Muscle of back (tissue), 3 donors: ENCODE measurements at regions not wholly inside any gene's neighbourhood (a gene's known extent, or its start where the extent isn't known, plus 50 kb on each side); places are given as distances from the start of the nearest gene placed in this dataset.

Experiments used
- DNase-seq, 3 donors: peaks; one replicate each; pipeline versions ENCODE4 v3.0.0 to v3.0.0-alpha.2; 2013

- no peak for DNase-seq
These were observed 92.9 kb upstream of the SOD1 start for GRCh38 chr21:31566611-31567010.

DNA sequence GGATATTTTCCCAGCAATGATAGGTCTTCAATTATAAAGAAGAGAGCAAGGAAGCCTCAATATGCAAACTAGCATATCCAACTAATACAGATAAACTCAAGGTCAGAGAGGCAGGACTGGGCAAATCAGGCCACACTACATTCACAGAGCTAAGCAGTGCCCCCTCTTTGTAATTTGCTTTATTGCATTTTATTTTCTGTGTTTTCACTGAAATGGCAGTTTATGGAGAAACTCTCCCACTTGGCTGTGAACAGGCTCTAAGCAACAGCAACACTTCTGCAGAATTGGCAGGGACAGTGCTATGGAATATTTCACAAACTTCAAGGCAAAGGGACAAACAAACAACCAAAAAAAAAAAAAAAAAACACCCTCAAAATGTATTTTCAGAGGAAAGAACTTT is 93.4 kb upstream of the SOD1 start:
- no peak for DNase-seq

GRCh38 chr21:31564439-31564838 is 95.1 kb upstream of the SOD1 start:
- no peak for DNase-seq

- DNase-seq: no peak
These were observed 99.0 kb upstream of the SOD1 start for GRCh38 chr21:31560479-31560878.

- peak; percentile 97 to 99 (median 97) for DNase-seq
These were observed 99.9 kb upstream of the SOD1 start for GRCh38 chr21:31559368-31560119.

DNA sequence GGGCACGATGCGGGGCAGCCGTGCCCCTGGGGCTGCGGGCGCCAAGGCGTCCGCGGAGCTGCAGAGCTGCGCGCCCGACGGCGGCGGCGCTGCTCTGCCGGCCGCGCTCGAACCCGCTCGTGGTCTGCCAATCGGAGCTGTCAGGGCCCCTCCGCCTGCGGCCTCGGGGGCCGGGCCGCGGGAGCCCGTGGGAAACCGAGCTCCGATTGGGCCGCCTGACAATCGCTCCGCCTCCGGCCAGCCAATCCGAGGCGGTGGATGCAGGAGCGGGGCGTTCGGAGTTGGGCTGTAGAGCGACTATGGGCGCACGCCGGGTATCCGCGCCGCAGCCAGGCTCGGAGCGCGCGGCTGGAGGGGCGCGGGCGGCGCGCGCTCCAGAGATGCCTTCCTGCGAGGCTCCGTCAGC is 100.5 kb upstream of the SOD1 start:
- peak; percentile 96 to 99 (median 97) for DNase-seq

DNA sequence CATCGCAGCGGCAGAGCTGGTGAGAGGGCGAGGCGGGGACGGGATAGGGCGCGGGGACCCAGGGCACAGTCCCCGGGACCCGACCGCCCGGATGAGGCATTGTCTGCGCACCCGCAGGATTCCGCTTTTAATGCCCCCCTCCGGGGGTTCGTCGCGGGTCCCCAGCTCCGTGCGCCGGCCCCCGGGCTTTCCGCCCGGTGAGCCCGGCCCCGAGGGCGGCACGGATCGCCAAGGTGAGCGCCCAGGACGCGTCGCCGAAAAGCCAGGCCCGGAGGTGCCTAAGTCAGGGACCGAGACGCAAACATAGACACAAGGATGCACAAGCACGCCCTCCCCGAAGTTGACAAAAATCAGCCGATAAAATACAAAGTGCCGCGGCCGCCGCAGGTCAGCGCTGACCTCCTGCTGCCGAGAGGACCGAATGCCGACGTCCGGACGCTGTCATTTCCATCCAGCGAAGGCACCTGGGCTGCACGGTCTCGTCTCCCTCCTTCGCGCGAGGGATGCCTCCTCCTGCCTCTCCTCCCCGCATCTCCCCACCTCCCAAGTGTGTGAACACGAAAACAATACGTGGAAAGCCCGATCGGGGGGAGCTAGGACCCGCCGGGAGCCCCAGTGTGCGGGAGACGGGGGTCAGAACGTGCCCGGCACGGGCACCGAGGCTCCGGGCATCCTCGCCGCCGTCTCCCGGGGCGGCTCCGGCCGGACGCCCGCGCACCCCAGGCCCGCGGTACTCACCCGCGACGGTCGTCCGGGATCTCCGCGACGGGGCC is 101.1 kb upstream of the SOD1 start:
- DNase-seq: peak in 1 of 3 donors; percentile 80

- peak in 1 of 3 donors; percentile 55 for DNase-seq
These were observed 101.9 kb upstream of the SOD1 start for GRCh38 chr21:31557421-31558188.

DNA sequence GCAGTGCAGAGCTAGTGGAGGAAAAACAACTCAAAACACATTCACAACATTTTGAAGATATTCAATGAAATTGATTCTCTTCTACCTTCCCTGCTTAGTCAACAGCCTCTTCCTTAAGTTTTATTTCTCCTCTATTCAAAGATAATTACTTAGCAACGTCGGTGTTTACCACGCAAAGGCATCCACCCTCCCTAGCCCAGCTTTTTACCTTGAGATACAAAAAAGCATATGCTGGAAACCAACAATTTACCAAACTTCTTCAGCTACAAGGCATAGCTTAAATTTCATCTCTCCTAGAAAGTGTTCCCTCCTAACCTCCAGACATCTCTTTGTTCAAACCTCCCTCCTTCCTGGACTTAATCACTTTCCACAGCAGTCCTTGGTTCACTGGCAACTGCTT is 102.8 kb upstream of the SOD1 start:
- no peak for DNase-seq

DNA sequence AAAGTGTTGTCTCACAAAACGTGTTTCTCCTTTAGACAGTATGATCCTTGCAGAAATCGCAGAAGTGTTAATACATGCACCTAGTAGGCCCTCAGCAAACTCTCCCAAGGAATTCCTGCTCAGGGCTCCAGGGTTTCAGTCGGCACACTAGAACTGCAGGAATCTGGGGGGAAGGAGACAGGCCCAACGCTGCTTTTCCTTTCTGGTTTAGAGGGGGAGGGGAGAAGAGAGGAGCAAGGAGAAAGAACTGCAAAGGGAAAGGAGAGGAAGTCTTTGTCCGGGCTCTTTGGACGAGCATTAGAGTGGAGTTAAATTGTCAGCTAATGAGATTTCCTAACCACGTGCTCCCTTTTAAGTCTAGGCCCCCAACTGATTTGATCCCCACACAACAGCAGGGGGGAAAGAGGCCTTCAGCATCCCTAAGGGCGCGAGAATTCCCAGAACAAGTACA is 103.7 kb upstream of the SOD1 start:
- no peak for DNase-seq

GRCh38 chr21:31554511-31555022 is 104.9 kb upstream of the SOD1 start:
- DNase-seq: no peak

DNA sequence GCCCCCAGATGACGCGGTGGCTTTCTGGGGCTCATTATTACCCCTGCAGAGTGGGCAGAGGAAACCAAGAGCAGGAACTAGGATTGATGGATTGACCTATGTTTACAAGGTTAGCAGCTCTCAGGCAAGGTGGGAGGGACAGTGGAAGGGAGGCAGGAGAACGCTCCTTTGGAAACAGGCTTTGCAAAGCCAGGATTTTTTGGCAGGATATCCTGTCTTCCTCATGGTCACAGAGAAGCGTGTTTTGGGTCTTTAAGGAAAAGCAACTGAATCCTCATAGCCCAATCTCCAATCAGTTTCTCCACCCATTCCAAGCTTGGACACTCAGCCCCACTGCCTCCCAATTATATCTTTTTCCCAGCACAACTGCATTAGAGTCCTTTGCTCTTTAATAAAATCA is 105.6 kb upstream of the SOD1 start:
- peak in 1 of 3 donors; percentile 55 for DNase-seq

DNA sequence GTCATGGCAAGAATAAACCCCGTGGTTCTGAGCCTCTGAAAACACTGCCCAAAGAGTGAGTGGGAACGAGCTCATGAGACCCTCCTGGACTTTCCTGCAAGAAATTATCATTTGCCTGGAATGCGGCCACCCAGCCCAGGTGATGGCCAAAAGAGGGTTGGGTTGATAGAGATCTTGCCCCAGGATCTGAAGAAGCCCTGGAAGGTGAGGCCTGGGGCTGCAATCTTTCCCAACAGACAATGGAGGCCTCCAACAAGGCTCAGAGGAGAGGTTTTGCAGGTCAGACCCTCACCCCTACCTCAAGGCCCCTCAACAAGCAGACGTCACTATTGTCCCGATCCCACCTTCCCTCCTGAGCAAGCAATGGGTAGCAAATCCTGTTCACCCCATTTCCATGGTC is 106.0 kb upstream of the SOD1 start:
- DNase-seq: no peak

DNA sequence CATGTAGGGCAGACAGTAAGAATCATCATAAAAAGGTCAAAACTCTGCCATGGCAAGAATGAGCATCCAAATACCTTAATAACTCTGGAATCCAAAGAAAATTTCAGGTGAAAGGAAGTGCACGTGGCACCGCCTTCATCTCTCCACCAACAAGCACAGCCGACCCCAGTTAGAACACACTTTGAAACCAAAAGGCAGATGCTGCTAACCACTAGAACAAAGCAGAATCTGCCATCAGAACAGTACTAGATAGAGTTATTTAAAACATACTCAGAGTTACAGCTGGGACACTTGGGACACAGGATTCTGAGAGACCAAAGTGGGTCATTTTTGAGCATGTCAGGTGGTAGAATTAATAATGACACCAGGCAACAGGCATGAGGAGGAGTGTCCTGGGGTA is 106.7 kb upstream of the SOD1 start:
- no peak for DNase-seq

GRCh38 chr21:31550070-31550469 is 109.4 kb upstream of the SOD1 start:
- DNase-seq: no peak

DNA sequence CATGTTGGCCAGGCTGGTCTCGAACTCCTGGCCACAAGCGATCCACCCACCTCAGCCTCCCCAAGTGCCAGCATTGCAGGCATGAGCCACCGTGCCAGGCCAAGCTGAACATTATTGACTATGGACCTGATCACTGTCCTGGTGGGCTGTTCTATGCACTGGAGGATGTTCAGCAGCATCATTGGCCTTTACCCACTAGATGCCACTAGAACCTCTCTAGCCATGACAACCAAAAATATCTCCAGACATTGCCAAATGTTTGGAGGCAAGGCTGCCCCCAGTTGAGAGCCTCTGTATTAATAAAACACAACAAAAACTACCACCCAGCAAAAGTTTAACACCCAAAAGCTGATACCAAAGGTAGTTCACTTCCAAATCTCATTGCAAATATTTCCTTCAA is 110.8 kb upstream of the SOD1 start:
- no peak for DNase-seq

- DNase-seq: peak in 1 of 3 donors; percentile 24
These were observed 112.9 kb upstream of the SOD1 start for GRCh38 chr21:31546443-31547170.

DNA sequence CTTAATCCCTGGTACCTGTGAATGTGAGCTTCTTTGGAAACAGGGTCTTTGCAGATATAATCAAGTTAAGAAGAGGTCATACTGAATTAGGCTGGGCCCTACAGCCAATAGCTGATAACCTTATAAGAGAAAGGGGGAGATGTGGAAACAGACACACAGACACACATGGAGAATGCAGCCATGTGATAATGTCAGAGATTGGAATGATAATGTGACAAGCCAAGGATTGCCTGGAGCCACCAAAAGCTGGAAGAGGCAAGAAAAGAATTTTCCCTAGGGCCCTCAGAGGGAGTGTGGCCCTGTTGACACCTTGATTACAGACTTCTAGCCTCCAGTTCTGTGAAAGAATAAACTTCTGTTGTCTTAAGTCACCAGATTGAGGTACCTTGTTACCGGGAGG is 114.5 kb upstream of the SOD1 start:
- DNase-seq: no peak

- no peak for DNase-seq
These were observed 116.3 kb upstream of the SOD1 start for GRCh38 chr21:31543191-31543590.

- DNase-seq: peak in 1 of 3 donors; percentile 70
These were observed 120.7 kb upstream of the SOD1 start for GRCh38 chr21:31538816-31539215.

GRCh38 chr21:31537872-31538576 is 121.5 kb upstream of the SOD1 start:
- no peak for DNase-seq
